ENCODE measurements at regions not wholly inside any gene's neighbourhood (a gene's known extent, or its start where the extent isn't known, plus 50 kb on each side); places are given as distances from the start of the nearest gene placed in this dataset.

DNA sequence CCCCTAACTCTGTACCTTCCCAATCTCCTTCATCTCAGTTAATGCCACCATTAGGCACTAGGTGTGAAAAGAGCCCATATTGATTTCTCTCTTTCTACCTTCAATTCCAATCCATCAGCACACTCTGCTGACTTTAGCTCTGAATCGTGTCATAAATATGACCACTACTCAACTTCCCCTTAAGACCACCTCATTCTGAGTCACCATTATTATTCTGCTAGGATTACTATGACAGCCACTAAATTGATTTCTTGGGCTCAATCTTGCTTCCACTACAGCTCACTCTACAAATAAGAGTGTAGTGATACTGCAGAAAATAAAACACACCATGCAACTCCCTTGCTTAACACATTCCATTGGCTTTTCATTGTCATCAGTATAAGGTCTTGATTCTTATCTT, 1449.0 kb upstream of the FLRT2 start:
- TF ChIP-seq CTCF (conservative IDR thresholded peaks at IDR 0.05; ENCODE audit: low read length) (no peak), EZH2phosphoT487 (IDR thresholded peaks at IDR 0.05; ENCODE audit: borderline replicate concordance, low read depth, low read length) (no peak)

Measured in OCI-LY7 (cell line).